A549 (cell line): ENCODE measurements at regions not wholly inside any gene's neighbourhood (a gene's known extent, or its start where the extent isn't known, plus 50 kb on each side); places are given as distances from the start of the nearest gene placed in this dataset.

Source experiments
- CEBPB ChIP-seq, 2 experiments: fragments of >200 bp in 1 of 2; sonication (Bioruptor Twin) in 1 of 2; formaldehyde crosslinking in 1 of 2; IDR thresholded peaks; 2 replicates each; pipeline ENCODE4 v1.6.1; 2012 to 2016
- MAFK ChIP-seq: fragments of 450-650 bp; IDR thresholded peaks from 2 replicates; pipeline ENCODE4 v1.6.1; 2014; ENCODE audit not compliant: partially characterized antibody
- POLR2A ChIP-seq: IDR thresholded peaks from 2 replicates; pipeline ENCODE4 v1.6.1; 2012; ENCODE audit warnings: mild to moderate bottlenecking, low read length
- ZFP36 ChIP-seq: fragments of 450-650 bp; IDR thresholded peaks from 2 replicates; pipeline ENCODE4 v1.6.1; 2014; ENCODE audit warnings: borderline replicate concordance; ENCODE audit not compliant: partially characterized antibody
- TF ChIP-seq, protein P1 (sequence below): fragments of >200 bp; sonication (Bioruptor Twin); formaldehyde crosslinking; IDR thresholded peaks from 3 replicates; pipeline ENCODE4 v1.5.1; 2016
- TF ChIP-seq, protein P2 (sequence below): fragments of 250-450 bp; sonication (Bioruptor Pico); IDR thresholded peaks from 2 replicates; pipeline ENCODE4 v1.5.0; 2021; ENCODE audit warnings: mild to moderate bottlenecking, moderate library complexity, borderline replicate concordance

- TF ChIP-seq MAFK (no peak), ZFP36 (no peak), POLR2A (no peak), CEBPB (IDR thresholded peaks at IDR 0.05) (no peak)
- TF ChIP-seq, protein P1, sequence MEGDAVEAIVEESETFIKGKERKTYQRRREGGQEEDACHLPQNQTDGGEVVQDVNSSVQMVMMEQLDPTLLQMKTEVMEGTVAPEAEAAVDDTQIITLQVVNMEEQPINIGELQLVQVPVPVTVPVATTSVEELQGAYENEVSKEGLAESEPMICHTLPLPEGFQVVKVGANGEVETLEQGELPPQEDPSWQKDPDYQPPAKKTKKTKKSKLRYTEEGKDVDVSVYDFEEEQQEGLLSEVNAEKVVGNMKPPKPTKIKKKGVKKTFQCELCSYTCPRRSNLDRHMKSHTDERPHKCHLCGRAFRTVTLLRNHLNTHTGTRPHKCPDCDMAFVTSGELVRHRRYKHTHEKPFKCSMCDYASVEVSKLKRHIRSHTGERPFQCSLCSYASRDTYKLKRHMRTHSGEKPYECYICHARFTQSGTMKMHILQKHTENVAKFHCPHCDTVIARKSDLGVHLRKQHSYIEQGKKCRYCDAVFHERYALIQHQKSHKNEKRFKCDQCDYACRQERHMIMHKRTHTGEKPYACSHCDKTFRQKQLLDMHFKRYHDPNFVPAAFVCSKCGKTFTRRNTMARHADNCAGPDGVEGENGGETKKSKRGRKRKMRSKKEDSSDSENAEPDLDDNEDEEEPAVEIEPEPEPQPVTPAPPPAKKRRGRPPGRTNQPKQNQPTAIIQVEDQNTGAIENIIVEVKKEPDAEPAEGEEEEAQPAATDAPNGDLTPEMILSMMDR = no peak
- TF ChIP-seq, protein P2, sequence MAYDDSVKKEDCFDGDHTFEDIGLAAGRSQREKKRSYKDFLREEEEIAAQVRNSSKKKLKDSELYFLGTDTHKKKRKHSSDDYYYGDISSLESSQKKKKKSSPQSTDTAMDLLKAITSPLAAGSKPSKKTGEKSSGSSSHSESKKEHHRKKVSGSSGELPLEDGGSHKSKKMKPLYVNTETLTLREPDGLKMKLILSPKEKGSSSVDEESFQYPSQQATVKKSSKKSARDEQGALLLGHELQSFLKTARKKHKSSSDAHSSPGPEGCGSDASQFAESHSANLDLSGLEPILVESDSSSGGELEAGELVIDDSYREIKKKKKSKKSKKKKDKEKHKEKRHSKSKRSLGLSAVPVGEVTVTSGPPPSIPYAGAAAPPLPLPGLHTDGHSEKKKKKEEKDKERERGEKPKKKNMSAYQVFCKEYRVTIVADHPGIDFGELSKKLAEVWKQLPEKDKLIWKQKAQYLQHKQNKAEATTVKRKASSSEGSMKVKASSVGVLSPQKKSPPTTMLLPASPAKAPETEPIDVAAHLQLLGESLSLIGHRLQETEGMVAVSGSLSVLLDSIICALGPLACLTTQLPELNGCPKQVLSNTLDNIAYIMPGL (CRISPR knock-in tag) = no peak
These were observed 57.7 kb upstream of the BNIP2 start for GRCh38 chr15:59746777-59747176.
